ENCODE measurements at regions not wholly inside any gene's neighbourhood (a gene's known extent, or its start where the extent isn't known, plus 50 kb on each side); places are given as distances from the start of the nearest gene placed in this dataset.

DNA sequence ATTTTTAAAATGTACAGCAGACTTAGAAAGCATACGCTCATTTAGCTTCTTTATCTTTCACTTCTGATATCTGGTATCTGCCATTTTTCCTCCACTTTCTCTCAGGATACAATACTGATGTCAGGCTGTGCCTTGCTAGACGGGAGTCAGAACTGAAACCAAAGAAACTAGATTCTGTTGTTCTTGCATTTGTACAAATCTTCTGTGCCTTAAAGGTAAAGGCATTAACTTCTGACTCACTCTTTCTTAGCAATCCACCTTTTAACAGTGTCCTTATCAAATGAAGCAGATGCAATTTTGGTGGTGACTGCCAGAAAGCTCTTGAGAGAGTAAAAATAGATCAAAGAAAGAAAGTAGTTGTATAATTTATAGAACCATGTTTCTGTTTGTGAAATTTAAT, 370.4 kb downstream of the PCDH20 start:
- ChIA-PET CTCF (no interaction called here), POLR2A (no interaction called here)
- DNase-seq (ENCODE audit: extremely low spot score): no peak
- no peak for TF ChIP-seq BHLHE40 (IDR thresholded peaks at IDR 0.05; ENCODE audit: borderline replicate concordance)
- TF ChIP-seq SUZ12 (IDR thresholded peaks at IDR 0.05): no peak
- TF ChIP-seq HDGF (IDR thresholded peaks at IDR 0.05; ENCODE audit: borderline replicate concordance): no peak
- no peak for TF ChIP-seq FOXK2 (IDR thresholded peaks at IDR 0.05)
- no peak for TF ChIP-seq ARNT (IDR thresholded peaks at IDR 0.05)
- TF ChIP-seq FOXM1 (IDR thresholded peaks at IDR 0.05; ENCODE audit: borderline replicate concordance): no peak

DNA sequence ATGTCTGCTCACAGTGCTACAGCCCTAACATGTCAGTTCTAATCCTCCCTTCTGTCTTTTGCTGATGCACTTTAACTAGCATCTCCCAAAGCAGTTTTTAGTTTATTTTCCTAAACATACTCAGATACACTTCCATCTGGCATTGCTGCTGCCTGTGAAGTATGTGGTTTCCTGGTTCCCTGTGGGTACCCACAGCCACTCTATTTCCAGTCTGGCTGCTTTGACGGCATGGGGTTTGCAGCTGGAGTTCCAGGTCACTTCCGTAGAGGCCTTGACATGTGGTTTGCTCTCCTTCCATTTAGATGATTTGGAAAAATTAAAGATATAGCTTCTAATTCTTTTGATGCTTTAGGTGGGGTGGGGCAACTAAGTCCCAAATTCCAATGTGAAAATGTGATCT, 375.5 kb downstream of the PCDH20 start:
- POLR2A ChIA-PET: no interaction called here
- CTCF ChIA-PET: no interaction called here
- no peak for DNase-seq (ENCODE audit: extremely low spot score)
- TF ChIP-seq SP1 (IDR thresholded peaks at IDR 0.05) (no peak), TARDBP (IDR thresholded peaks at IDR 0.05) (no peak), BHLHE40 (IDR thresholded peaks at IDR 0.05; ENCODE audit: borderline replicate concordance) (no peak), ZNF384 (IDR thresholded peaks at IDR 0.05) (no peak), HDGF (IDR thresholded peaks at IDR 0.05; ENCODE audit: borderline replicate concordance) (no peak)

DNA sequence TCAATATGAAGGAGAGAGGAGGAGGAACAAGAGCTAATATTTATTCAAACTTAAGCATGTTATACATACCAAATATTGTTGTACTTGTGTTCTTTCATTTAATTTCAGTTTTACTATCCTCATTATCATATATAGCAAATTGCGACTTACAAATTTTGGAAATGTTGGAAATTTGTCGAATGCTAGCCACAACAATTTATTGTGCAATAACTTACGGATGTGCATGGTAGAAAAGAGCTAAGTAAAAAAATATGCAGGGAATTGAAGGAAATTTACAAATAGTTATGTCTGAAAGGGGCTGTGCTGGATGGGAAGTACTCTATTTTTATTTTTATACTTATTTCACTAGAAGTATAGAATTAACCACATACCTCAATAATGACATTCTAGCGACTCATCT, 376.3 kb downstream of the PCDH20 start:
- TF ChIP-seq L3MBTL2 (conservative IDR thresholded peaks at IDR 0.05): no peak
- no peak for TF ChIP-seq TARDBP (IDR thresholded peaks at IDR 0.05)
- TF ChIP-seq, protein P1, sequence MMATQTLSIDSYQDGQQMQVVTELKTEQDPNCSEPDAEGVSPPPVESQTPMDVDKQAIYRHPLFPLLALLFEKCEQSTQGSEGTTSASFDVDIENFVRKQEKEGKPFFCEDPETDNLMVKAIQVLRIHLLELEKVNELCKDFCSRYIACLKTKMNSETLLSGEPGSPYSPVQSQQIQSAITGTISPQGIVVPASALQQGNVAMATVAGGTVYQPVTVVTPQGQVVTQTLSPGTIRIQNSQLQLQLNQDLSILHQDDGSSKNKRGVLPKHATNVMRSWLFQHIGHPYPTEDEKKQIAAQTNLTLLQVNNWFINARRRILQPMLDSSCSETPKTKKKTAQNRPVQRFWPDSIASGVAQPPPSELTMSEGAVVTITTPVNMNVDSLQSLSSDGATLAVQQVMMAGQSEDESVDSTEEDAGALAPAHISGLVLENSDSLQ (IDR thresholded peaks at IDR 0.05): no peak
- TF ChIP-seq SUZ12 (IDR thresholded peaks at IDR 0.05): no peak
- no peak for TF ChIP-seq FOXA1 (IDR thresholded peaks at IDR 0.05)
- no peak for TF ChIP-seq ELF4 (IDR thresholded peaks at IDR 0.05)
- POLR2A ChIA-PET: no interaction called here
- CTCF ChIA-PET: no interaction called here
- no peak for DNase-seq (ENCODE audit: extremely low spot score)

DNA sequence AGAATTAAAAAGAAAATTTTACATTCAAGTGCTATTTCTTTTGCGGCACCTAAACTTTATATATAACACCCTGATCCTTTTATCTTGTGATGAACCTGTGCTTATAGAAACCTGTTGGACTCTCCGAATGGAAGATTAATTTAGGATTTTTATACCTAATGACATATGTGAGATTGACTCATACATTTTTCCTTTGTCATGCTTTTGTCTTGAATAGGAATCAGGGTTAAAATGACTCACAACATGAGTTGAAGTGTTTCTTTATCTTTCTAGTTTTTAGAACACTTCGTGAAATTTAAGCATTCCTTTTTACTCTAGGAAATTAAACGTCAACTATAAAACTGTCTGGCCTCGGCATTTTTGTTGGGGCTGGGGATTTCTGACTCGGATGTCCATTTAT, 378.9 kb downstream of the PCDH20 start:
- ChIA-PET CTCF (no interaction called here), POLR2A (no interaction called here)
- no peak for TF ChIP-seq BHLHE40 (IDR thresholded peaks at IDR 0.05; ENCODE audit: borderline replicate concordance)
- TF ChIP-seq FOXM1 (IDR thresholded peaks at IDR 0.05; ENCODE audit: borderline replicate concordance): no peak
- TF ChIP-seq HDGF (IDR thresholded peaks at IDR 0.05; ENCODE audit: borderline replicate concordance): no peak
- no peak for TF ChIP-seq NFRKB (IDR thresholded peaks at IDR 0.05)
- TF ChIP-seq ARNT (IDR thresholded peaks at IDR 0.05): no peak
- no peak for TF ChIP-seq L3MBTL2 (conservative IDR thresholded peaks at IDR 0.05)
- TF ChIP-seq LEF1 (IDR thresholded peaks at IDR 0.05; ENCODE audit: borderline replicate concordance): no peak
- no peak for TF ChIP-seq FOXK2 (IDR thresholded peaks at IDR 0.05)
- TF ChIP-seq TARDBP (IDR thresholded peaks at IDR 0.05): no peak
- TF ChIP-seq ZNF384 (IDR thresholded peaks at IDR 0.05): no peak
- TF ChIP-seq, protein P1 (IDR thresholded peaks at IDR 0.05): no peak
- TF ChIP-seq CTBP1 (IDR thresholded peaks at IDR 0.05; ENCODE audit: borderline replicate concordance): no peak
- TF ChIP-seq ELF4 (IDR thresholded peaks at IDR 0.05): no peak
- no peak for TF ChIP-seq SUZ12 (IDR thresholded peaks at IDR 0.05)
- TF ChIP-seq FOXA1 (IDR thresholded peaks at IDR 0.05): no peak
- no peak for DNase-seq (ENCODE audit: extremely low spot score)

DNA sequence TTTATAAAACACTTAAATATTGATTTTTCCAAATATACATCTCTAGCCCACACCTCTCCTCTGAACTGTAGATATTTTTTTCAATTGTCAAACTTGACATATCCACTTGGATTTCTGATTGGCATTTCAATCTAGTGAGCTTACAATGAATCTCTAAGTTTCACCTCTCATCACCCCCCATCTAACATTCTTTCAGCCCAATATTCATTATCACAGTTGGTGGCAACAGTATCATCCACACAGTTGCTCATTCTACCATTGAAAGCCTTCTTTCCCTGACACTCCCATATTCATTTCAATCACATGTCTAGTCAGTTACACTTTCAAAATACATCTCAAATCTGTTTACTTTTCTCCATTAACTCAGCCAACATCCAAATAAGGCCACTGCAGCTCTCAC, 385.2 kb downstream of the PCDH20 start:
- DNase-seq (ENCODE audit: extremely low spot score): no peak
- CTCF ChIA-PET: no interaction called here
- TF ChIP-seq FOXA1 (IDR thresholded peaks at IDR 0.05) (no peak), HDGF (IDR thresholded peaks at IDR 0.05; ENCODE audit: borderline replicate concordance) (no peak), TARDBP (IDR thresholded peaks at IDR 0.05) (no peak), LEF1 (IDR thresholded peaks at IDR 0.05; ENCODE audit: borderline replicate concordance) (no peak), FOXM1 (IDR thresholded peaks at IDR 0.05; ENCODE audit: borderline replicate concordance) (no peak), ELF4 (IDR thresholded peaks at IDR 0.05) (no peak), SUZ12 (IDR thresholded peaks at IDR 0.05) (no peak), FOXK2 (IDR thresholded peaks at IDR 0.05) (no peak), ZNF384 (IDR thresholded peaks at IDR 0.05) (no peak), ARNT (IDR thresholded peaks at IDR 0.05) (no peak), CTBP1 (IDR thresholded peaks at IDR 0.05; ENCODE audit: borderline replicate concordance) (no peak), L3MBTL2 (conservative IDR thresholded peaks at IDR 0.05) (no peak)
- TF ChIP-seq, protein P1 (IDR thresholded peaks at IDR 0.05): no peak
- POLR2A ChIA-PET: no interaction called here

DNA sequence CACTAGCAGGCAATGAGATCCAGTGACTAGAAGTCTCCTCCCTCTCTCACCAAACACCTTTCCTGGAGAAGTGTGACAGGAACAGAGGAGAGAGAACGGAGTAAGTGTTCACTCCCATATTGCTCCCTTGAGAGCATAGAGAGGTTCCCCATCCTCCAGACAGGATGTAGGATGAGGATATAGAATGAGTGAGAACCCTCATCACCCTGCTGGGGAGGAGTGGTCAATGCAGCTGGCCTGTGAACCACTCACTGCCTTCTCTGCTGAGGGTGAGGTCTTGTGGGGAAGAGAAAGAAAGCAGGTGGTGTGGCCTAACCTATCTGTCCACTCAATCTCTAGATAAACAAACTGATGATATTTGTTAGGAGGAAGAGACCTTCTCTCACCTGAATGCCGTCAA, 386.6 kb downstream of the PCDH20 start:
- DNase-seq (ENCODE audit: extremely low spot score): peak; percentile 10
- POLR2A ChIA-PET: no interaction called here
- CTCF ChIA-PET: no interaction called here
- TF ChIP-seq FOXK2 (IDR thresholded peaks at IDR 0.05) (no peak), L3MBTL2 (conservative IDR thresholded peaks at IDR 0.05) (no peak), TARDBP (IDR thresholded peaks at IDR 0.05) (no peak), CTBP1 (IDR thresholded peaks at IDR 0.05; ENCODE audit: borderline replicate concordance) (no peak), SUZ12 (IDR thresholded peaks at IDR 0.05) (no peak), NFRKB (IDR thresholded peaks at IDR 0.05) (no peak), BHLHE40 (IDR thresholded peaks at IDR 0.05; ENCODE audit: borderline replicate concordance) (no peak), ELF4 (IDR thresholded peaks at IDR 0.05) (no peak), FOXA1 (IDR thresholded peaks at IDR 0.05) (no peak), HDGF (IDR thresholded peaks at IDR 0.05; ENCODE audit: borderline replicate concordance) (no peak), LEF1 (IDR thresholded peaks at IDR 0.05; ENCODE audit: borderline replicate concordance) (no peak), ZNF384 (IDR thresholded peaks at IDR 0.05) (no peak), FOXM1 (IDR thresholded peaks at IDR 0.05; ENCODE audit: borderline replicate concordance) (no peak), SP1 (IDR thresholded peaks at IDR 0.05) (no peak)
- TF ChIP-seq, protein P1 (IDR thresholded peaks at IDR 0.05): no peak
